ENCODE measurements at regions not wholly inside any gene's neighbourhood (a gene's known extent, or its start where the extent isn't known, plus 50 kb on each side); places are given as distances from the start of the nearest gene placed in this dataset.

- DNase-seq (ENCODE audit: low read depth) = no peak
- no peaks in the 10 kb centered on the region for H3K27me3 ChIP-seq (ENCODE audit: control insufficient read depth, insufficient read depth, low read length)
- TF ChIP-seq, protein P1, sequence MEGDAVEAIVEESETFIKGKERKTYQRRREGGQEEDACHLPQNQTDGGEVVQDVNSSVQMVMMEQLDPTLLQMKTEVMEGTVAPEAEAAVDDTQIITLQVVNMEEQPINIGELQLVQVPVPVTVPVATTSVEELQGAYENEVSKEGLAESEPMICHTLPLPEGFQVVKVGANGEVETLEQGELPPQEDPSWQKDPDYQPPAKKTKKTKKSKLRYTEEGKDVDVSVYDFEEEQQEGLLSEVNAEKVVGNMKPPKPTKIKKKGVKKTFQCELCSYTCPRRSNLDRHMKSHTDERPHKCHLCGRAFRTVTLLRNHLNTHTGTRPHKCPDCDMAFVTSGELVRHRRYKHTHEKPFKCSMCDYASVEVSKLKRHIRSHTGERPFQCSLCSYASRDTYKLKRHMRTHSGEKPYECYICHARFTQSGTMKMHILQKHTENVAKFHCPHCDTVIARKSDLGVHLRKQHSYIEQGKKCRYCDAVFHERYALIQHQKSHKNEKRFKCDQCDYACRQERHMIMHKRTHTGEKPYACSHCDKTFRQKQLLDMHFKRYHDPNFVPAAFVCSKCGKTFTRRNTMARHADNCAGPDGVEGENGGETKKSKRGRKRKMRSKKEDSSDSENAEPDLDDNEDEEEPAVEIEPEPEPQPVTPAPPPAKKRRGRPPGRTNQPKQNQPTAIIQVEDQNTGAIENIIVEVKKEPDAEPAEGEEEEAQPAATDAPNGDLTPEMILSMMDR (IDR thresholded peaks at IDR 0.05; ENCODE audit: insufficient read depth, low read length, poor library complexity, severe bottlenecking) = no peak
- no peaks in the 10 kb centered on the region for H3K36me3 ChIP-seq (ENCODE audit: control insufficient read depth, insufficient read depth, low read length)
- H3K4me3 ChIP-seq (ENCODE audit: low read depth, low read length) = no peak overlapping the region
These were observed 165.4 kb downstream of the KCNE4 start for GRCh38 chr2:223217373-223217772.

- TF ChIP-seq, protein P1 (IDR thresholded peaks at IDR 0.05; ENCODE audit: insufficient read depth, low read length, poor library complexity, severe bottlenecking) = no peak
- Histone ChIP-seq H3K36me3 (ENCODE audit: control insufficient read depth, insufficient read depth, low read length) (no peaks in the 10 kb centered on the region), H3K27me3 (ENCODE audit: control insufficient read depth, insufficient read depth, low read length) (no peaks in the 10 kb centered on the region), H3K4me3 (ENCODE audit: low read depth, low read length) (no peak overlapping the region)
- no peak for DNase-seq (ENCODE audit: low read depth)
These were observed 166.7 kb downstream of the KCNE4 start for GRCh38 chr2:223218587-223219178.

- H3K4me3 ChIP-seq (ENCODE audit: low read depth, low read length) = no peak overlapping the region
- H3K36me3 ChIP-seq (ENCODE audit: control insufficient read depth, insufficient read depth, low read length) = no peaks in the 10 kb centered on the region
- no peak for DNase-seq (ENCODE audit: low read depth)
- TF ChIP-seq, protein P1 (IDR thresholded peaks at IDR 0.05; ENCODE audit: insufficient read depth, low read length, poor library complexity, severe bottlenecking) = no peak
- H3K27me3 ChIP-seq (ENCODE audit: control insufficient read depth, insufficient read depth, low read length) = no peaks in the 10 kb centered on the region
These were observed 168.1 kb downstream of the KCNE4 start for GRCh38 chr2:223219872-223220657.

GRCh38 chr2:223220658-223220925 is 168.6 kb downstream of the KCNE4 start:
- Histone ChIP-seq H3K4me3 (ENCODE audit: low read depth, low read length) (no peak overlapping the region), H3K27me3 (ENCODE audit: control insufficient read depth, insufficient read depth, low read length) (no peaks in the 10 kb centered on the region), H3K36me3 (ENCODE audit: control insufficient read depth, insufficient read depth, low read length) (no peaks in the 10 kb centered on the region)
- DNase-seq (ENCODE audit: low read depth) = no peak
- TF ChIP-seq, protein P1 (IDR thresholded peaks at IDR 0.05; ENCODE audit: insufficient read depth, low read length, poor library complexity, severe bottlenecking) = no peak

DNA sequence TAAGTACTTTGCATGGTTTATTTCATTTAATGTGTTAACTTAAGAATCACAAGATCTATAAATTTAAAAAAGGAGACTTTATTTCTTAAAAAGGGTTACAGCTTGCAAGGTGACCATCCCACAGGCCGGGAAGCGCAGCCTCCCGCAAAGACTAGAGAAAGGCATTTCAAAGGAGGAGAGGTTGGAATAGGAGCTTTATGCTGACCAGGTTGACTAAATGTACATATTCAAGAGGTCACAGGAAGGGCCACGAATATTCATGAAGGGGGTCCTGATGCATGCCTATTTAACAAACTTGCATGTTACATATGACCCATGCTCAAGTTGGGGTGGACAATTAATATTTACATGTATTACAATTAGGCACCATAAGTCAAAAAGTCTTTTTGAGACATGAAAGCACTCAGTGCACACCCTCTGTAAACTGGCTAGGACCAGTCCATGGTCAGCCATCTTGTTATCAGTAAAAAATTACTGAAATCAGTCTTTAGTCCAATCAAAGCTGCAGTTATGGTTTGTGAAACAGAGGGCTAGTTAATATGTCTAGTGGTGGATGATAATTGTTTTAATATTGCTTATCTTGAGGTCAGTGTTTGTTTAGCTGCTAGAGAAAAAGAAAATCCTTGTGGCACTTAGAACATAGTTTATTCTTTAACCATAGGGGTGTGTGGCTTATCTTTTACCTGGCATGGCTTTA is 169.3 kb downstream of the KCNE4 start:
- no peaks in the 10 kb centered on the region for H3K27me3 ChIP-seq (ENCODE audit: control insufficient read depth, insufficient read depth, low read length)
- no peaks in the 10 kb centered on the region for H3K36me3 ChIP-seq (ENCODE audit: control insufficient read depth, insufficient read depth, low read length)
- no peak for DNase-seq (ENCODE audit: low read depth)
- TF ChIP-seq, protein P1 (IDR thresholded peaks at IDR 0.05; ENCODE audit: insufficient read depth, low read length, poor library complexity, severe bottlenecking) = no peak
- no peak overlapping the region for H3K4me3 ChIP-seq (ENCODE audit: low read depth, low read length)
